Colonic mucosa (tissue), 4 donors: ENCODE measurements at regions not wholly inside any gene's neighbourhood (a gene's known extent, or its start where the extent isn't known, plus 50 kb on each side); places are given as distances from the start of the nearest gene placed in this dataset.
A peak's percentile ranks its signal among the peaks of the same experiment; 100 is the strongest.

Experiments used
- DNase-seq: peaks from one replicate; pipeline ENCODE4 v3.0.0-alpha.2; 2020
- H3K27ac ChIP-seq: fragments of 200-600 bp; one replicate; pipeline ENCODE4 v1.8.0; 2021
- H3K27me3 ChIP-seq: fragments of 200-600 bp; one replicate; pipeline ENCODE4 v1.8.0; 2021
- H3K36me3 ChIP-seq: fragments of 200-600 bp; one replicate; pipeline ENCODE4 v1.8.0; 2021
- H3K4me1 ChIP-seq: fragments of 200-600 bp; one replicate; pipeline ENCODE4 v1.8.0; 2021; ENCODE audit warnings: mild to moderate bottlenecking
- H3K4me3 ChIP-seq: fragments of 200-600 bp; one replicate; pipeline ENCODE4 v1.8.0; 2021
- H3K9ac ChIP-seq, 2 donors: one replicate each; pipeline ENCODE4 v1.7.0; 2013; ENCODE audit warnings: control low read depth in 2 of 2, low read depth in 2 of 2, low read length in 2 of 2
- H3K9me3 ChIP-seq: fragments of 200-600 bp; one replicate; pipeline ENCODE4 v1.8.0; 2021
- CTCF ChIP-seq: fragments of 200-600 bp; IDR thresholded peaks from one replicate; pipeline ENCODE4 v1.8.0; 2022; ENCODE audit warnings: antibody characterized with exemption, mild to moderate bottlenecking
- intact Hi-C: fragments of 100-400 bp; cut with DNase I; formaldehyde crosslinking; loops from one replicate; pipeline ENCODE4 v1.14.1; 2022
- donor health status: healthy.
- donor health status: DM: no; HTN: no; CAD: no.
- donor health status: DM: no; HTN: no; CAD: no.

- DNase-seq: no peak
- TF ChIP-seq CTCF: no peak
- H3K4me3 ChIP-seq: no peak overlapping the region
- H3K9me3 ChIP-seq: no peaks in the 10 kb centered on the region
- no peaks in the 10 kb centered on the region for H3K27me3 ChIP-seq
- H3K36me3 ChIP-seq: no peaks in the 10 kb centered on the region
- intact Hi-C loops: no loop called here
- no peak overlapping the region for H3K27ac ChIP-seq
- no peak overlapping the region for H3K9ac ChIP-seq
- H3K4me1 ChIP-seq: no peaks in the 10 kb centered on the region
These were observed 187.8 kb downstream of the FTCDNL1 start for GRCh38 chr2:199663157-199663556.

DNA sequence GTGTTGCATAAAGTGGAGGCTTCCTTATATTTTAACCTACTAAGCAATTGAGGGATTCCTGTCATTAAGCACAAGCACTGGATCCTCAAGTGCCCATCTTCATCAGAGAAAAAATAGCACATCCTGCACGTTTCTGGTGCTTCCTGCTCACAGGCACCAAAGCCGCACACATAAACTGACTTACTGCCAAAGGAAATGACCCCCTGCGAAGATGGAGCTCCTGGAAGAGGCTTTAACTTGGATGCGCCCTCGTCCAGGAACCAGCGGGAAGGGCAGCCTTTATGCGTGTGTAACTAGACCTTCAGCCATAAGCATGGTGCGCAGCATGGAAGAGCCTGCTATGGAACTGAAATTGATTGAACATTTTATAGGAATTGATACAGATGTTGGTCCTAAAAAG is 188.7 kb downstream of the FTCDNL1 start:
- DNase-seq: no peak
- H3K27me3 ChIP-seq: no peaks in the 10 kb centered on the region
- H3K9ac ChIP-seq: no peak overlapping the region
- intact Hi-C loops: no loop called here
- no peak overlapping the region for H3K4me3 ChIP-seq
- TF ChIP-seq CTCF: no peak
- no peak overlapping the region for H3K27ac ChIP-seq
- no peaks in the 10 kb centered on the region for H3K36me3 ChIP-seq
- no peaks in the 10 kb centered on the region for H3K4me1 ChIP-seq
- H3K9me3 ChIP-seq: no peaks in the 10 kb centered on the region

DNA sequence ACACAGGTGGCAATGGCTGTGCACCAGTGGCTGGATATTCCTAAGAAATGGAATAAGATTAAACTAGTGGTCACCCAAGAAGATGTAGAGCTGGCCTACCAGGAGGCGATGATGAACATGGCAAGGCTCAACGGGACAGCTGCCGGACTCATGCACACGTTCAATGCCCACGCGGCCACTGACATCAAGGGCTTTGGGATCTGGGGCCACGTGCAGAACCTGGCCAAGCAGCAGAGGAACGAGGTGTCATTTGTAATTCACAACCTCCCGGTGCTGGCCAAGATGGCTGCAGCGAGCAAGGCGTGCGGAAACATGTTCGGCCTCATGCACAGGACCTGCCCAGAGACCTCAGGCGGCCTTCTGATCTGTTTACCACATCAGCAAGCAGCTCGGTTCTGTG is 190.8 kb downstream of the FTCDNL1 start:
- intact Hi-C loops: no loop called here
- Histone ChIP-seq H3K27me3 (no peaks in the 10 kb centered on the region), H3K9ac (no peak overlapping the region), H3K9me3 (no peaks in the 10 kb centered on the region), H3K27ac (no peak overlapping the region), H3K36me3 (no peaks in the 10 kb centered on the region), H3K4me1 (no peaks in the 10 kb centered on the region), H3K4me3 (no peak overlapping the region)
- DNase-seq: no peak
- TF ChIP-seq CTCF: no peak

DNA sequence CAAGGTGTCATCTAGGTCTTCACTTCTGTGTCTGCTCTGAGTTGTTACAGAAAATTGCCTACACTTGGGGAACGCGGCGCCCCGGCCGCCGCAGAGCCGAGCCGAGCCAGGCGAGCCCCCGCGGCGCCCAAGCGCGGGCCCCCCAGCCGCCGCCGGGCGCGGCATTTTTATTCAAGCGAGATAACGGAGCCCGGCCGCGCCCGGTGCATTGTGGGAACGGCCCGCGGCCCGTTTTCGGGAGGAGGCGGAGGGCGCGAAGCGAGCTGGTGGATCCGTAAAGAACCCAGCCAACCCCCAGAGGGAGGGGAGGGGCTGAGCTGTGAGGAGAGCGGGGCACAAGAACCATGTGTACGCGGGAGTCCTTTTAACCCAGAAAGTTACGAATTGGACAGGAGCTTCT is 191.8 kb downstream of the FTCDNL1 start:
- no peaks in the 10 kb centered on the region for H3K27me3 ChIP-seq
- peak; percentile 25 for DNase-seq
- H3K27ac ChIP-seq: no peak overlapping the region
- H3K4me3 ChIP-seq: peak overlapping the region; percentile 13
- intact Hi-C loops: no loop called here
- H3K9ac ChIP-seq: no peak overlapping the region
- no peaks in the 10 kb centered on the region for H3K4me1 ChIP-seq
- no peaks in the 10 kb centered on the region for H3K36me3 ChIP-seq
- no peaks in the 10 kb centered on the region for H3K9me3 ChIP-seq
- no peak for TF ChIP-seq CTCF

GRCh38 chr2:199646439-199646838 is 188.7 kb upstream of the SATB2 start:
- no peaks in the 10 kb centered on the region for H3K4me1 ChIP-seq
- no peak overlapping the region for H3K9ac ChIP-seq
- H3K27ac ChIP-seq: no peak overlapping the region
- no peak for DNase-seq
- H3K27me3 ChIP-seq: no peaks in the 10 kb centered on the region
- no peak overlapping the region for H3K4me3 ChIP-seq
- intact Hi-C loops: no loop called here
- no peak for TF ChIP-seq CTCF
- no peaks in the 10 kb centered on the region for H3K36me3 ChIP-seq
- H3K9me3 ChIP-seq: no peaks in the 10 kb centered on the region

DNA sequence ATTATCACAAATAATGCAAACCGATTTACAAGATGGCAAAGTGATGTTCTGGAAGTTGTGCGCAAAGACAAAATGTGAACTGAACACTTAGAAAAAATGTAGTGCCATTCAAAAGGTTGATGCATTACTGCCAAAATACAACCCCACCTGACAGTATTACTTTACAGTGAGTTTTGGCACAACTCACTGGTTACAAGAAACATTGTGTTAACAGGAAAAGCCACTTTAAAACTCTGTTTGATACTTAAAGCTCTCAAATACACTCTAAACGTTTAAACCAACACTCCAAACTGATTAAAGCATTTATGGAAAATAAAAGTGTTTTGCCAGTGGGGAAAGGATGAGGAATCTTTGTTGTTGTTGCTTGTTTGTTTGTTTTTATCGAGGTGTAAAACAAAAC is 173.4 kb upstream of the SATB2 start:
- no peak for TF ChIP-seq CTCF
- no peaks in the 10 kb centered on the region for H3K36me3 ChIP-seq
- no peaks in the 10 kb centered on the region for H3K4me1 ChIP-seq
- H3K27me3 ChIP-seq: no peaks in the 10 kb centered on the region
- no peak overlapping the region for H3K9ac ChIP-seq
- no peak overlapping the region for H3K27ac ChIP-seq
- H3K9me3 ChIP-seq: no peaks in the 10 kb centered on the region
- intact Hi-C loops: no loop called here
- H3K4me3 ChIP-seq: no peak overlapping the region
- no peak for DNase-seq
